Fibroblast of lung (primary cell): ENCODE measurements at regions not wholly inside any gene's neighbourhood (a gene's known extent, or its start where the extent isn't known, plus 50 kb on each side); places are given as distances from the start of the nearest gene placed in this dataset.
"Not testable (repeated sequence)": the region's sequence is repeated elsewhere in the genome, so short reads cannot be mapped to it uniquely, and the experiment has no call there.

Source experiments
- CTCF ChIP-seq, 2 donors: IDR thresholded peaks in 1 of 2; conservative IDR thresholded peaks in 1 of 2; 1 replicate in 1 of 2; 2 replicates in 1 of 2; pipeline ENCODE4 v1.5.1; 2011 to 2012; ENCODE audit warnings: low read length in 2 of 2, control low read depth in 1 of 2, inconsistent platforms in 1 of 2, low read depth in 1 of 2, mild to moderate bottlenecking in 1 of 2
- EZH2 ChIP-seq: IDR thresholded peaks from 2 replicates; pipeline ENCODE4 v1.5.1; 2012; ENCODE audit warnings: low read length, control low read depth, mild to moderate bottlenecking; ENCODE audit errors: missing control alignments

DNA sequence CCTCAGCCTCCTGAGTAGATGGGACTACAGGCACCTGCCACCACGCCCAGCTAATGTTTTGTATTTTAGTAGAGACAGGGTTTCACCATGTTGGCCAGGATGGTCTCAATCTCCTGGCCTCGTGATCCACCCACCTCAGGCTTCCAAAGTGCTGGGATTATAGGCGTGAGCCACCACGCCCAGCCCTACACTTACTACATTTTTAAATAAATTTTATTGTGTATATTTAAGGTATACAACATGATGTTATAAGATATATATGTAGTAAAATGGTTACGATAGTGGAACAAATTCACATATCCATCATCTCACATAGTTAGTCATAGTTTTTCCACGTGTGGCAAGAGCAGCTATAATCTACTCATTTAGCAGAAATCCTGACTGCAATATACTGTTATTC, 189.6 kb downstream of the TMEM114 start:
- TF ChIP-seq CTCF (conservative IDR thresholded peaks at IDR 0.05 in 1 of 2, IDR thresholded peaks at IDR 0.05 in 1 of 2; ENCODE audit: low read depth in 1 of 2, low read length in 2 of 2); EZH2: not testable (repeated sequence)
